ENCODE measurements at regions not wholly inside any gene's neighbourhood (a gene's known extent, or its start where the extent isn't known, plus 50 kb on each side); places are given as distances from the start of the nearest gene placed in this dataset.

DNA sequence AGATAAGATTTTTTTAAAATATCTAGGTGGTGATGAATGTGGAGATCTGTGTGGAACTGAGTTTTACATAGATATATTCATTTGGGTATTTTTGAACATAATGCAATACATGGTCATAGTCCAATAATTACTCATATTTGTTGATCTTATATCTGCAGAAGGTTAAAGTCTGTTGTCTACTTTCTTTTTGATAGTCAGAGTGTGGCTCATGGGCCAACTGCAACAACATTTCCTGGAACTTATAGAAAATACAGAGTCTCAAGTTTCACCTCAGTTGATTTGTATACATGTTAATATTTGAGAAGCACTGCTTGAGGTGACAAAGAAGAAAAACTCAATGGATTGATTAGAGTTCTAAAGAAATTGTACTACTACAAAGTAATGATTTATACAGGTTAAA is 408.4 kb downstream of the ARAP2 start:
- CTCF ChIA-PET = no interaction called here
- POLR2A ChIA-PET = no interaction called here

DNA sequence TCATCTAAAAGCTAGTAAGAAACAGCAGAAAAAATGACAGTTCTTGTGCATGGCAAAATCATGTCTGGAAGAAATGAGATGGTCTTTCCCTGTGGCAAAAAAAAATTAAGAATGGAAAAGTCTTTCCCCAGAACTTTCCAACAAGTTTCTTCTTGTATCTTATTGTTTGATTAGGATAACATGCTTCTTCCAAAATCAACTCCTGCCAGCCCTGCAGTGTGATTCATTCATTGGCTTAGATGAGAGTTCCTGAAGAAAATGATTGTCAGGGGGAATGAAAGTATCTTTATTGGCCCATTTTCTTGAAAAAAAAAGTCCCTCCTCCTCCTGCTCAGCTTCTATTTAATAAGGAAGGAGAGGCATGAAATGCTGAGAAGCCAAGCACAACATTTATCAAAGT is 407.7 kb downstream of the ARAP2 start:
- ChIA-PET POLR2A (no interaction called here), CTCF (no interaction called here)

DNA sequence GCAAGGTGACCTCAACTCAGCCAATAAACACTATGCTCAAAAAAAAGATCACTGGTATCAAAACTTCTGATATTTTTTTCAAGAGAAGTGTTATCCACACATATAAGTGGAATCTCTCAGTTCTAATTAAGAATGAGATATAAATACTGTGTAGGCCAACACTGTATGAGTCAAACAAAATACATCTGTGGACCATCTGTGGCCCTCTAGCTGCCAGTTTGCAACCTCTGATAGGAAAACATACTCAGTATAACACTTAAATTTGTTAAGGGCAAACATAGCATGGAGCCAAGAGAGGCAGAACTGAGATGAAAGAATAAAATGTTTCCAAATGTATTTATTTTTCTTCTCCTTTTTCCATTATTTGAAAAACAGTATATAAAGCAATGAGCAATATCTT is 377.3 kb downstream of the ARAP2 start:
- ChIA-PET POLR2A (no interaction called here), CTCF (no interaction called here)

DNA sequence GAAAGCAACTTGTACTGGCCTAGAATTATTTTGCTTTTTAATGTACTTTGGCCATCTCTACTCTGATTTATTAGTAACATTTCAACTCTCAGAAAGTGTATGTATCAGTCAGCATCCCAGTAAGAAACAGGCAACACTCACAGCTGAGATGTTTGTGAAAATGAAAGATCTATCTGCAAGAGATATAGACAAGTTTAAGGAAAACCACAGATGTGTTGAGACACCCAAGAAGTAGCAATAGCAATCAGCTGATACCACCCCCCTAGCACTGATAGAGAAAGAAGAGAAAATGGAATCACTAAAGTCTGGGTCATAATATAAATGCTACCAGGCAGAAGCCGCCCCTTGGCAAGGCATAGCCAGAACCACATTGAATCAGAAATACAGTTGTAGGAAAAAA is 372.0 kb downstream of the ARAP2 start:
- CTCF ChIA-PET = no interaction called here
- POLR2A ChIA-PET = no interaction called here

DNA sequence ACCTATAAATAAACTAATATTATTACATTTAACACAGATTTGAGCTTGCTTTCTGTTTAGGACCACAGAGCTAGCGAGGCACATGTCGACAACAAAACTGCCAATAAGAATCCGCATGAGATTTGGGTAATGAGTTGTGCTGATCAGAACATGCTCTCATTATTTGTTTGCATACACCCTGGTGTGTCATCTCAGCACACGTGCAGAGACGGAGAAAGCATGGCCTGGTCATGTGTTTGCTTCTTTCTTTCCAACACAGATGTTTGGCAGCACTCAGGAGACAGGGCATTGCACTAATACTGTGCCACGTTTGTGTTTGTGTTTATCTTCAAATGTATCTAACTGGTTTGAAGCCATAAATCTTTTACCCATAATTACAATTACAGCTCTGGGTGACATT is 364.8 kb downstream of the ARAP2 start:
- CTCF ChIA-PET = no interaction called here
- POLR2A ChIA-PET = no interaction called here

DNA sequence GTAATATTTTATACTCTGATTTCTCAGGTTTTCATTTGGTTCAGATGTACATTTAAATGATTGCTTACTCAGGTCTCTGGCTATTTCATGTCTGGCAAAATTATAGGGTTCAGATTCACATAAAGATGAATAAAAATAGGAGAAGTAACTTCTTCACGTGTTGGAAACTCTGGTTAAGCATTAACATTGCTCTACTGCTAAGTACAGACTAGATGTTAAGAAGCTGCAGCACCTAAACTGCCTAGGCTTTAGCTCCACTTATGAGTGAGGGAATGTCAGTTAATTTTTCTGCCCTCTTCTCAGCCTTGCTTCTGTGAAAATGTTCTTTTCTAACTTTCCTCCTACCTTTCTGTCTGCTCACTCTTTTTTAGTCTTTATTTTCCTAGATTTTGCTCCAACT is 361.2 kb downstream of the ARAP2 start:
- POLR2A ChIA-PET = no interaction called here
- CTCF ChIA-PET = no interaction called here

DNA sequence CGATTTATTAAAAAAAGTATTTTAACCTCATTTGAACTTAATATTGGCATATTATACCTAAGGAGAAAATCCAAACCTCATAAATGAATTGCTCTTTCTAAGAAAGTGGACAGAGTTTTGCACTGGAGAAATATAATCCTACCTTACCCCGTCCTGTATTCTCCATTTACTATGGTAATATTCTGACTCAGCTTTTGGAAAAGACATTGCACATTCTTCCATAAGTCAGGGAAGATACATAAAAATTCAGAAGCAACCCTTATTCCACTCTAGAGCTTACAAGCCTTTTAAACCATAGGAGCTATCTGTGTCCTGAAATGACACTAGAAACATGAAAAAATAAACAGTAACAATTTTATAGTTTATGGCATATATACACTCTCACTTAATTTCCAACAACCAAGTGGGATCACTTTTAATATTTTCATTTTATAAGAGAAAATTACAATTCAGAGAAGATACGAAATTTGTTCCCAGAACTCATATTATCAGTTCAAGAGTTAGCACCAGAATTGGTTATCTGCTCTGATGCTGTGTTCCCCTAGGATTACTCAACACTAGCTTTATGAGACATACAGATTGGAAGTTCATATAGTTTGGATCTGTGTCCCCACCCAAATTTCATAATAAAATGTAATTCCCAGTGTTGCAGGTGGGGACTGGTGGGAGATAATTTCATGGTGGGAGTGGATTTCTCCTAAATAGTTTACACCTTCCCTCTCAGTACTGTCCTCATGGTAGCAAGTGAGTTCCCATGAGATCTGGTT is 359.4 kb downstream of the ARAP2 start:
- CTCF ChIA-PET = no interaction called here
- POLR2A ChIA-PET = no interaction called here

DNA sequence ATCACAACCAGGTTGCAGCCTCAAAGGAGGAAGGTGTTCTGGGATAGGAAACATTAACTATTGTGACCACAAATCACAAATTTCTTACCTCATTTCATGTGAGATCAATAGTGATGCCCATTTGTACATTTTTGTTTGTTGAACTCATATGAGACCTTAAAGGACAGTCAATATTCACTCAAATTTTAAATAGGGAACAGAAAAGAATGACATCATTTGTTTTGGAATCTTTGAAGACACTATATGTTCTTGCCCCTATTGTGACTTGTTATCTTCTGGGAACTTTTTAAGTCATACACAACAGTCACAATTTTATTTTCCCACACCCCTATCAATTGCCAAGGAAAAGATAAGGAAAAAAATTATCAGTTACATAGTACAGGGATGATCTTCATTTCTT is 346.5 kb downstream of the ARAP2 start:
- CTCF ChIA-PET = no interaction called here

DNA sequence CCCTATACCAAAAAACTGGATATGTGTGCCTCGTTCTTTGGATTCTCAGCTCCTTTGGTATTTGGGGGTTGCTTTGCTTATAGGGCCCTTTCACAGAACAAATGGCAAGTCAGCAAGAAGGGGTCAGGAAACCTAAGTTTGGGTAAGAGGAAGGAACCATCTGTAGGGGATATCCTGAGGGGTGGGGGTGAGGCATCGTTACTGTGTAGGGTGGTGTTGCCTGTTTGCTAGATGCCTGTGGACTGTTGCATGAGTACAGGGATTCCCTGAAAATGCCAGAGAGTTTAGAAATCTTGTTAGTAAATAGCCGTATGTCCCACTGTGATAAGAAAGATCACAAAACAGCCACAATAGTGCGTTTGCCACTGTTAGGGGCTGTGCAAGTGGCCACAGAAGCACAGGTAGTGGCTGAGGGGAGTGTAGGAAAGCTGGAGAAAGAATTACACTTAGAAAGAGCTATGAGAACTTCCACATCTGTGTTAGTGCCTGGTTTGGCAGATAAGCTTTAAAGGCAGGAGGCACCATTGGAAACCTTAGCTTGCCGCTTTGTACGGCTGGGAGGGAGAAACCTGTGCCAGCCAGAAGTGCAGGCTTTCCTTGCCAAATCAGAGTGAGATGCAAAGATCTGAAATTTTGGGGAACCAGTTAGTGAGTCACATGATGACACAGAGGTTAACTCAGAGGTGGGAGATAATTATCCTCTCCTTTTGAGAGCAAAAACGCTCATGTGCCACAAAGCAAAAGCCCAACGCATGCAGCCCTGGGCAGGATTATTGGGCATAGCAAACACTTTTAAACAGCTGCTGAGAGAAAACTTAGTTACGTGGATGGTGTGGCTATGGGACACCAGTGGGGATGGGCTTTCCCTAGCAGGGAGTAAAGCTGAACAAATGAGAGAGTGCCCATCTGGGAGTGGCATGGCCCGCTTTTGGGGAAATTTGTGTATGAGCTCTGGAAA is 343.7 kb downstream of the ARAP2 start:
- CTCF ChIA-PET = no interaction called here
- POLR2A ChIA-PET = no interaction called here

More for the DNA sequence above, 346.5 kb downstream of the ARAP2 start:
- POLR2A ChIA-PET = no interaction called here

DNA sequence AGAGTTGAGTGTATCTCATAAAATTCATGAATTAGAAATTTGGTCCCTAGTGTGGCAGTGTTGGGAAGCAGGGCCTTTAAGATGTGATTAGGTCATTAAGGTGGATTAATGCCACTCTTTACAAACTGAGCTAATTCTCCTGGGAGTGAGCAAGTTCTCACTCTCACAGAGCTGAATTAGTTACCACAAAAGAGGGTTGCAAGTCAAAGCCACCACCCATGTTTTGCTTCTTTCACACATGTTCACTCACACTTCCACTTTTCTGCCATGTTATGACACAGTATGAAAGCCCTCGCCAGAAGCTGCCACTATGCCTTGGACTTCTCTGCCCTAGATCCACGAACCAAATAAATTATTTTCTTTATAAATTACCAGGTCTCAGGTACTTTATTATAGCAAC is 332.1 kb downstream of the ARAP2 start:
- CTCF ChIA-PET = no interaction called here
- POLR2A ChIA-PET = no interaction called here

DNA sequence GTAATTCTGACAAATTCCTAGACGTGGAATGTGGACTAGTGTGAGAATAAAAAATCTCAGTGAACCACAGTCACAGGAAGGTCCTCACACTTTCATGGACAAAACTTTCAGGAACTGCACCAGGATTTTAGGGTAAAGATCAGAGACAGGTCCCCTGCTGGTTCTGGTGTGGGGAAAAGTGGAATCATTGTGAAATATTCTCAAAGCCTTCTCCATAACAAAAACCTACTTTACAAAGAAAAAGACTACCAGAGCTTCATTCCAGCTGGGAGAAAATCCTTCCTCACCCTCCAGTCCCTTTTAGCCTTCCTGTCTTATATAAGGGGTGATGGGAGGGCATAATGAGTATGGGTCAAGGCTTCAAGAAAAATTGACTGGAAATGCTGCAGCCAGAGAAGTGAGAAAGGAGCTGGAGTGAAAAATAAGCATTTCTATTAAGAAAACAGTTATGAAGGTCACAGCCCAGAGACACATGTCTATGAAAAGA is 325.8 kb downstream of the ARAP2 start:
- ChIA-PET CTCF (no interaction called here), POLR2A (no interaction called here)

DNA sequence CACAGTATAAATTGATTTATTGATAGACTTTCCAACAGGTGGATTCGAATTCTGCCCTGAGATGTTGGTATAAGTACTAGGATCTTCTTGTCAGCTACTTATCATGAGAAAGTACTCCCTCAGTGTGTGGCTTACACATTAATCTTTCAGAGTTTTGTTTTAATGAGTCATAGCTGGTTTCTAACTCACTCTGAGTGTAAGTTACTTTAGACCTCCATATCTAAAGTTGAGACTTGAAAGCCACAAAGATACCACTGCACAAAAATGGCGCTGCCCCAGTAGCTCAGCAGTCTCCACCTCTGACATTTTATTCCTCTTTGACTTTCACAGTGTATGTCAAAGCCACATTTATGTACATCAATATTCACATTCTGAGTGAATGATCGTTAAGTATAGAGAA is 318.5 kb downstream of the ARAP2 start:
- ChIA-PET POLR2A (no interaction called here), CTCF (no interaction called here)

DNA sequence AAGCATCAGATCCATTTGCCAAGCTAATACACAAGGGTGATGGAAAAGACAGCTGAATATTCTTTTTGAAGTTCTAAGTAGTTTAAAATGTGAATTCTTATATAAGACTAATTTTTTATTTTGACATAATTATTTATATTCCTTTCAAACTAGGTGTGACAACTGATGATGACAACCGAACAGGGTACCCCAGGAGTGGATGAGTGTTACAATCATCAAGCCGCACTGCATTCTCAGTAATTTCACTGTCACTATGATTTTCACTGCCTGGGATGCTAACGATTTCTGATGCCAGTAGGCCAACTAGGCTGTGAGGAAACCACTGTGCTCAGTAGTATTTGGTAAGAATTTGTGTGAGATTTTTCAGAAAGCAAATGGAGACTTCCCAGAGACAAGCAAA is 317.5 kb downstream of the ARAP2 start:
- ChIA-PET CTCF (no interaction called here), POLR2A (no interaction called here)

DNA sequence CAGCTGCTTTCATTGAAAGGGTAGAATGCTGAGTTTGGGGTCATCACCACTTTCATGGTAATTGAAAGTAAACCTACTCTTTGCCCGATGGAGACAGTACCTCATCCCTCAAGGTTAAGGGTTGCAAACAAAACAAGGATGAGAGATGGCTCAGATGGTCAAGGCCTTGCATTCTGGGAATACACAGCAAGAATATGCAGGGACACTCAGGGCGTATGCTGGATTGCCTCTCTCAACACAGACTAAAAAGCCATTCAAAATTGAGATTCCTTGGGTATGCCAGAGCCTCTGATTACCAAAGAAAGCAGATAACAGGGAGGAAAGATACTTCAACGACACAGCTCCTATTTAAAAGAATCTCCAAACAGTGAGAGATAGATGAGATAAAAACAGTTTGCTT is 310.4 kb downstream of the ARAP2 start:
- ChIA-PET CTCF (no interaction called here), POLR2A (no interaction called here)

DNA sequence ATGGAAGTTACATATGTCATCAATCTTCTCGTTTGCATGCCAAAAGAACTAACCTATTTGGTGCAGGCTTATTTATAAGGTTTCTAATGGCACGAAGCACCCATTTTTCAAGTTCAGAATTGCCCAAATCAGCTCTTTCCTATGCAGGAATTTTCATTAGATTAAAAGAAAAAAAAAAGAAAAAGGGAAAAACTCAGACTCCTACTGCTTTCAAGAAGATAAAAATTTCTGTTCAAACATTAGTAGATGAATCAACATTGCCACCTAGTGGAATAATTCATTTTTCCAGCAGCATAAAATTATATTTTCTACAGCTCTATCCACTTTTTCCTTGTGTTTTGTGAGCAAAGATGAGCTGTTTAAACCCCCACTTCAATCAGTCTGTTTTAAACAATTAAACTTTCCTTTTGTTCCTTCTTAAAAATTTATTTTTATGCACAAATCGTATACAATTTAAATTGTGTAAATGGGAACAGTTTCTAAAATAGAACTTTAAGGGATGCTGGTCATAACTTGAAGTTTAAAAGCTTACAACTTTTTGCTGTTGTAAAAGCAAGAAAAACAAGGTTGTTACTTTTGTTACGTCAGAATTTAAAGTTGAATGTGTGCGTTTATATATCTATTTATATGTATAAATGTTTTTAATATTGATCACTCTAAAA is 309.9 kb downstream of the ARAP2 start:
- ChIA-PET CTCF (interaction anchor here (0.7 kb wide), 1 partner anchor 209 kb away, joined by 4 read pairs; no protein-coding TSS in a partner anchor), POLR2A (no interaction called here)

DNA sequence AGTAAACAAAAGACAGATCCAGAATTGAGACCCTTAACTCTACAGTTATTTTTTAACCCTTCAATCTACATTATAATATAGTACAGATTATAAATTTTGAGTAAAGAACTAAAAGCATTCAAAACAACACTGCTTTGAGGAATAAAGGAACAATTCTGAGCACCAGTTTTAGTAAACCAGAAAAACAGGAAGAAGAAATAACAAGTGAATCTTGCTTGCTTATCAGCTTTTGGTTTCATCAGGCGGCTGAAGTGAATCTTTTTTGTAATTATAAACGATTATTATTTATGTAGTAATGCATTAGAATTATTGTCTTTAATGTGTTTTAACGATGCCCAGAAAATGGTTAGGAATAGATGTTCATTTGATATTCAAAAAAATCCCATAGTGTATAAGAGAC is 305.4 kb downstream of the ARAP2 start:
- ChIA-PET CTCF (no interaction called here), POLR2A (no interaction called here)

DNA sequence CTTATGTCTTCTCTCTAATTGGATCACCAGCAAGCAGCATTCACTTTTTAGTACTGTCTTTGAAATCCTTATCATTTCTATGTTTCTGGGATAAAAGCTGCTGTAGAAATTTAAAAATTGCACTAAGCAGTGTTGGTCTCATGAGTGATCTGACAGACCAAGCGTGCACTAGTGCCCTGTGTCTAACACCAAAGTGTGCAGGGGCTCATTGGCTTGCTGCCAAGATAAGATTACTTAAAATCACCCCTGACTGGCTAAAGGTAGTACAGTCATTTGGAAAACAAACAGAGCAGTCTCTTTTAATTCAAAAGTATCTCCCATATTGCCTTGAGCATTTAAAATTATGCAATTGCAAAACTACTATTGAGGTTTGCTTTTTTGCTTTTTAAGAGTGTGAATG is 304.6 kb downstream of the ARAP2 start:
- POLR2A ChIA-PET = no interaction called here
- CTCF ChIA-PET = no interaction called here

DNA sequence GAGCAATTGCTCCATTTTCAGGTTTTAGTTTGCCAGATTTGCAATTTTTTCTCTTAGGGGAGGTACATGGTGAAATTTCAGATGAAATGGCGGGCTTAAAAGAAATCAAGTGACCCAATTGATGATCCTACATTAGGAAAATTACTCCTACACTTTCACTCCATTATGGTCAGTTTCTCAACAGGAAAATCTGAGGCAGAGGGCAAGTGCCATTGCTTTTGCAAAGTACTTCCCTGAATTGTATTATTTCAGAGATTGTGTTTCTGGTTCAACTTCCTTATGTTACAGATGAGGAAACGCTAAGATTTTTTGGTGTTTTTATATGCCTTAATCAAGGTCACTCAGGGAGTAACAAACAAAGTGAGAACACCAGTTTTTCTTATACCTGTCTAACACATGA is 302.2 kb downstream of the ARAP2 start:
- CTCF ChIA-PET = no interaction called here
- POLR2A ChIA-PET = no interaction called here

DNA sequence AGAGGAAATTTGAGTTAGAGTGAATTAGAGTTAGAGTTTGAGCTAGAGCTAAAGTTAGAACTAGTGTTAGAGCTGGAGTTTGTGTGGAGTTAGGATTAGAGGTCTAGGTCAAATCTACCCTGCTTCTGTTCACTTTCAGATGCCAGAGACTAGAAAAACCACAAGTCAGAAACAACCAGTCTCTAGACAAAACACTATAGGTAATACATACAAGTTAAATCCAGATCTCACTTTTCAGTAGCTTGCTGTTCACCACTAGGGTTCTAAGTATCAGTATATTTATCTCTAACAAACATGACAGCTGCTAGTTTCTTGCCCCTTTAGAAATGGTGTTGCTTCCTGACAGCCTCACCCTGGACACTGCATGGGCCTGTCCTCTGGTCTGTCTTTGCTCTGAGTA is 300.7 kb downstream of the ARAP2 start:
- ChIA-PET CTCF (no interaction called here), POLR2A (no interaction called here)

DNA sequence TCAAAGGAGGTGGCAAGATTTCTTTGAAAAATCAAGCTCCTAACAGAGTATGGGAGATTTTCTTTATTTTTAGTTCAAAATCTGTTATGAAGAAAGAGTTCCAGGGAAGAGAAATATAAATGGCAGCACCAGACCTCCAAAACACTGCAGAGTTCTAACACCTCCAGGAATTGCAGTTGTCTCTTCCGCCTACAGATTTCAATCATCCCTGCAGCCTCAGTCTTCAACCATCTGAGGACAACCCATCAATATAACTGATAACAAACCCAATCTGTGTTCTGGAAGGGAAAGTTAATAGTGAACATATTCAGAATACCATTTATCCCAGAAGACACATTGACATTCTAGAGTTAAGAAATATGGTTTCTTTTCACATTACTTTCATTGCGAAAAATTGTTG is 296.1 kb downstream of the ARAP2 start:
- CTCF ChIA-PET = no interaction called here
- POLR2A ChIA-PET = no interaction called here

DNA sequence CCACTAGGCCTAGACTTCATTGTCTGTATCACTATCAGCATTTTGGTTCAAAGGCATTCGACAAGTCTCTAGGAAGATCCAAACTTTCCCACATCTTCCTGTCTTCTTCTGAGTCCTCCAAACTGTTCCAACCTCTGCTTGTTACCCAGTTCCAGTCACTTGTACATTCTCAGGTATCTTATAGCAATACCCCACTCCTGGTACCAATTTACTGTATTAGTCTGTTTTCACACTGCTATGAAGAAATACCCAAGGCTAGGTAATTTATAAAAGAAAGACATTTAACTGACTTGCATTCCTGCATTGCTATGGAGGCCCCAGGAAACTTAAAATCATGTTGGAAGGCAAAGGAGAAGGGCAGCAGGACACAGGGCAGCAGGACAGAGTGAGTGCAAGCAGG is 293.9 kb downstream of the ARAP2 start:
- POLR2A ChIA-PET = no interaction called here
- CTCF ChIA-PET = no interaction called here

Measured in activated CD8-positive, alpha-beta memory T cell treated with anti-CD3 and anti-CD28 coated beads for 36 hours (primary cell).